CD4-positive, alpha-beta T cell (primary cell): ENCODE measurements at regions not wholly inside any gene's neighbourhood (a gene's known extent, or its start where the extent isn't known, plus 50 kb on each side); places are given as distances from the start of the nearest gene placed in this dataset.

Experiments used
- ATAC-seq: fragments of 200-7000 bp; cut with Tn5 transposase; one replicate; pipeline ENCODE4 v1.10.0; 2022; ENCODE audit warnings: mild to moderate bottlenecking; ENCODE audit not compliant: poor library complexity
- CTCF ChIA-PET: fragments of 350-600 bp; sonication (Branson Sonifier 250); formaldehyde crosslinking; loops from one replicate; lab custom pipeline; 2021; ENCODE audit warnings: antibody characterized with exemption, inconsistent platforms; lab: Charles Lee
- POLR2A ChIA-PET: fragments of 350-600 bp; sonication (Branson Sonifier 250); formaldehyde crosslinking; loops from one replicate; lab custom pipeline; 2021; ENCODE audit warnings: antibody characterized with exemption, inconsistent platforms; lab: Charles Lee
- DNase-seq, 14 experiments: peaks; one replicate each; pipeline ENCODE4 v3.0.0-alpha.2; 2013 to 2020; ENCODE audit warnings: mixed read lengths in 2 of 14
- H3K27ac ChIP-seq, 2 donors: one replicate each; pipeline versions ENCODE4 v1.5.1 to v1.7.0; 2013; ENCODE audit warnings: low read length in 2 of 2, low read depth in 1 of 2, mild to moderate bottlenecking in 1 of 2
- H3K27me3 ChIP-seq, 2 experiments: 1 replicate in 1 of 2; 2 replicates in 1 of 2; pipeline versions ENCODE4 v1.6.1 to v1.7.0; 2013; ENCODE audit warnings: low read length in 2 of 2, control low read depth in 1 of 2, mild to moderate bottlenecking in 1 of 2, moderate library complexity in 1 of 2; ENCODE audit not compliant: insufficient read depth in 2 of 2, control insufficient read depth in 1 of 2
- H3K36me3 ChIP-seq: one replicate; pipeline ENCODE4 v1.6.1; 2013; ENCODE audit warnings: low read length, control low read depth; ENCODE audit not compliant: insufficient read depth
- H3K4me1 ChIP-seq: one replicate; pipeline ENCODE4 v1.6.1; 2013; ENCODE audit warnings: low read length, control low read depth; ENCODE audit not compliant: insufficient read depth
- H3K4me3 ChIP-seq: one replicate; pipeline ENCODE4 v1.5.1; 2013; ENCODE audit warnings: mild to moderate bottlenecking, low read length, moderate library complexity
- H3K9me3 ChIP-seq, 2 experiments: 1 replicate in 1 of 2; 2 replicates in 1 of 2; pipeline versions ENCODE4 v1.6.1 to v1.7.0; 2013; ENCODE audit warnings: low read length in 2 of 2, mild to moderate bottlenecking in 2 of 2, control low read depth in 1 of 2, moderate library complexity in 1 of 2; ENCODE audit not compliant: control insufficient read depth in 1 of 2, insufficient read depth in 1 of 2
- H3K27ac Mint-ChIP-seq: one replicate; pipeline ENCODE4 v1.8.0; 2020; ENCODE audit warnings: mixed read lengths
- H3K27me3 Mint-ChIP-seq: one replicate; pipeline ENCODE4 v1.8.0; 2021; ENCODE audit warnings: mixed read lengths
- H3K36me3 Mint-ChIP-seq: one replicate; pipeline ENCODE4 v1.8.0; 2021; ENCODE audit warnings: low read depth, mixed read lengths
- H3K4me1 Mint-ChIP-seq: one replicate; pipeline ENCODE4 v1.8.0; 2021; ENCODE audit warnings: low read depth, mixed read lengths
- H3K4me3 Mint-ChIP-seq: one replicate; pipeline ENCODE4 v1.8.0; 2020; ENCODE audit warnings: mild to moderate bottlenecking, mixed read lengths
- H3K9me3 Mint-ChIP-seq: one replicate; pipeline ENCODE4 v1.8.0; 2020; ENCODE audit warnings: mixed read lengths
- intact Hi-C, 2 experiments: fragments of 100-400 bp; cut with DNase I in 1 of 2; cut with micrococcal nuclease in 1 of 2; formaldehyde crosslinking; loops; one replicate each; pipeline versions ENCODE4 v1.15.1 to v1.9.0; 2023 to 2025; cut with DNase I, micrococcal nuclease
- TF ChIP-seq, protein P1 (sequence below): fragments of 200-600 bp; IDR thresholded peaks from one replicate; pipeline ENCODE4 v1.8.0; 2022; ENCODE audit warnings: antibody characterized with exemption, mild to moderate bottlenecking

DNA sequence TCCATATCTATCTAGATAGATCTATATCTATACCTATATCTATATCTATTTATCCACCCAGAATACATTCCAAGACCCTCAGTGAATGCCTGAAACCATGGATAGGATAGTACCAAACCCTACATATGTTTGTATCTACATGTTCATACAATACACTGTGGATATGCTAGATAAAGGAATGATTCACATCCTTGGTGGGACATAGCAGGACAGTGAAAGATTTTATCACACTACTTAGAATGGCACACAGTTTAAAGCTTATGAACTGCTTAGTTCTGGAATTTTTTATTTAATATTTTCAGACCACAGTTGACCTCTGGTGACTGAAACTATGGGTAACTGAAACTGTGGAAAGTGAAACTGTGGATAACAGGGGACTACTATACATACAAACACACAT lies 198.8 kb upstream of the TTC14 start:
- no peak overlapping the region for H3K27ac Mint-ChIP-seq

DNA sequence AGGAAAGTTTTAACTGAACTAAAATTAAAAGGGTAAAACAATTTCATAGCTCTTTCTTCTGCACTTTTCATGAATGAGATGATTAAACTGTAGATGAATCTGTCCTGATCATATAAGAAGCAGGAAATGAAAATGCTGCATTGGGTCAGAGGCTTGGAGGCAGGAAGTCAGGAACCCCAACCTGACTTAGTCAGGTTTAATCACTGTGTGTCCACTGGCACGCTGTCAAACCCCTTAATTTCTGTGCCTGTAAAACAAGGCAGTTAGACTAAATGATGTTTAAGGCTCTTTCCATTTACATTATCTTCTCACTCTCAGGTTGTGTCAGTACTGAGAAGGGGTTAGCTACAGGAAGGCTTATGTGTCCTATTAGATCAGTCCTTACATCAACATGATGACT lies 193.3 kb upstream of the TTC14 start:
- H3K4me1 ChIP-seq = no peaks in the 10 kb centered on the region
- Mint-ChIP-seq H3K9me3 (peaks cover 3% of the 10 kb centered on the region), H3K27me3 (peaks cover 5% of the 10 kb centered on the region), H3K4me3 (no peak overlapping the region), H3K36me3 (no peaks in the 10 kb centered on the region), H3K4me1 (no peaks in the 10 kb centered on the region), H3K27ac (no peak overlapping the region)
- ChIA-PET POLR2A (no interaction called here), CTCF (no interaction called here)
- no peak overlapping the region for H3K4me3 ChIP-seq
- DNase-seq = no peak
- H3K9me3 ChIP-seq = no peaks in the 10 kb centered on the region
- intact Hi-C loops = no loop called here
- ATAC-seq = no peak
- H3K36me3 ChIP-seq = no peaks in the 10 kb centered on the region
- TF ChIP-seq, protein P1, sequence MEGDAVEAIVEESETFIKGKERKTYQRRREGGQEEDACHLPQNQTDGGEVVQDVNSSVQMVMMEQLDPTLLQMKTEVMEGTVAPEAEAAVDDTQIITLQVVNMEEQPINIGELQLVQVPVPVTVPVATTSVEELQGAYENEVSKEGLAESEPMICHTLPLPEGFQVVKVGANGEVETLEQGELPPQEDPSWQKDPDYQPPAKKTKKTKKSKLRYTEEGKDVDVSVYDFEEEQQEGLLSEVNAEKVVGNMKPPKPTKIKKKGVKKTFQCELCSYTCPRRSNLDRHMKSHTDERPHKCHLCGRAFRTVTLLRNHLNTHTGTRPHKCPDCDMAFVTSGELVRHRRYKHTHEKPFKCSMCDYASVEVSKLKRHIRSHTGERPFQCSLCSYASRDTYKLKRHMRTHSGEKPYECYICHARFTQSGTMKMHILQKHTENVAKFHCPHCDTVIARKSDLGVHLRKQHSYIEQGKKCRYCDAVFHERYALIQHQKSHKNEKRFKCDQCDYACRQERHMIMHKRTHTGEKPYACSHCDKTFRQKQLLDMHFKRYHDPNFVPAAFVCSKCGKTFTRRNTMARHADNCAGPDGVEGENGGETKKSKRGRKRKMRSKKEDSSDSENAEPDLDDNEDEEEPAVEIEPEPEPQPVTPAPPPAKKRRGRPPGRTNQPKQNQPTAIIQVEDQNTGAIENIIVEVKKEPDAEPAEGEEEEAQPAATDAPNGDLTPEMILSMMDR = no peak
- no peaks in the 10 kb centered on the region for H3K27me3 ChIP-seq
- H3K27ac ChIP-seq = no peak overlapping the region

More for the DNA sequence above, 198.8 kb upstream of the TTC14 start:
- no peaks in the 10 kb centered on the region for H3K9me3 Mint-ChIP-seq
- ATAC-seq = no peak
- intact Hi-C loops = no loop called here
- Histone ChIP-seq H3K4me3 (no peak overlapping the region), H3K4me1 (no peaks in the 10 kb centered on the region), H3K27ac (no peak overlapping the region), H3K36me3 (no peaks in the 10 kb centered on the region), H3K9me3 (no peaks in the 10 kb centered on the region), H3K27me3 (no peaks in the 10 kb centered on the region)
- CTCF ChIA-PET = no interaction called here
- H3K36me3 Mint-ChIP-seq = no peaks in the 10 kb centered on the region
- POLR2A ChIA-PET = no interaction called here
- no peak for DNase-seq
- no peaks in the 10 kb centered on the region for H3K4me1 Mint-ChIP-seq
- no peaks in the 10 kb centered on the region for H3K27me3 Mint-ChIP-seq
- no peak overlapping the region for H3K4me3 Mint-ChIP-seq
- TF ChIP-seq, protein P1 = no peak

DNA sequence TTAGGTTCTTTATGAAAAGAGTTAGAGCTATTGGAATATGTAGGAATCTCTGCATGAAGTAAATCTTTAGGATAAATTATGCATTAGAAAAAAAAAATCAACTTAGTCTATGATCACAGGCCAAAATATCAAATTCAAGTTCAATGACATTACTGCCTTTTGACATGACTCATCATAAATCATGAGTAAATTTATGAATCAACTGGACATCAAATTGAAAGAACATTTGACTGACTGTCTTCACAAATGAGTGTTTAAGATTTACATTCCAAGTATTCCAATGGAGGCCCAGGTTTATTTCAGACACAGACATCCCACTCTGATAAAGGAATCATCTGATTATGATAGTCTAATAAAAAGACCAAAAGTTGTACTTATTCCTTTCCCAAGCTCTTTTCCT lies 192.8 kb upstream of the TTC14 start:
- Histone ChIP-seq H3K9me3 (no peaks in the 10 kb centered on the region), H3K4me1 (no peaks in the 10 kb centered on the region), H3K4me3 (no peak overlapping the region), H3K36me3 (no peaks in the 10 kb centered on the region), H3K27ac (no peak overlapping the region), H3K27me3 (no peaks in the 10 kb centered on the region)
- Mint-ChIP-seq H3K9me3 (peaks cover 3% of the 10 kb centered on the region), H3K4me3 (no peak overlapping the region), H3K27ac (no peak overlapping the region), H3K27me3 (peaks cover 5% of the 10 kb centered on the region), H3K36me3 (no peaks in the 10 kb centered on the region), H3K4me1 (no peaks in the 10 kb centered on the region)
- ChIA-PET CTCF (no interaction called here), POLR2A (no interaction called here)
- ATAC-seq (no peak), DNase-seq (no peak)
- intact Hi-C loops = no loop called here
- TF ChIP-seq, protein P1 = no peak
